HEK293 (cell line): ENCODE measurements at regions not wholly inside any gene's neighbourhood (a gene's known extent, or its start where the extent isn't known, plus 50 kb on each side); places are given as distances from the start of the nearest gene placed in this dataset.

Experiments
- CTCF ChIA-PET: fragments of 350-600 bp; formaldehyde crosslinking; extraction: SDS; loops from one replicate; lab custom pipeline; 2021; ENCODE audit warnings: antibody characterized with exemption; lab: Yijun Ruan, JAX
- POLR2A ChIA-PET: fragments of 300-600 bp; formaldehyde crosslinking; extraction: SDS; loops from one replicate; lab custom pipeline; 2020; ENCODE audit warnings: antibody characterized with exemption, inconsistent platforms; lab: Yijun Ruan, JAX
- H3K27ac ChIP-seq: fragments of 200-500 bp; sonication (Bioruptor generic); 2 replicates; pipeline ENCODE4 v1.5.1; 2014; ENCODE audit warnings: low read depth, low read length, control low read depth, inconsistent platforms; ENCODE audit errors: extremely low read depth
- H3K36me3 ChIP-seq, 2 experiments: fragments of 200-500 bp in 1 of 2; sonication (Bioruptor generic) in 1 of 2; 1 replicate in 1 of 2; 2 replicates in 1 of 2; pipeline ENCODE4 v1.5.1; 2014 to 2017; ENCODE audit warnings: inconsistent platforms in 2 of 2, low read length in 2 of 2; ENCODE audit not compliant: control insufficient read depth in 2 of 2, insufficient read depth in 1 of 2
- H3K4me1 ChIP-seq: fragments of 200-500 bp; sonication (Bioruptor generic); 2 replicates; pipeline ENCODE4 v1.5.1; 2014; ENCODE audit warnings: mild to moderate bottlenecking, low read length, inconsistent platforms; ENCODE audit not compliant: control insufficient read depth, insufficient read depth
- H3K4me3 ChIP-seq: 2 replicates; pipeline ENCODE4 v1.5.1; 2011; ENCODE audit warnings: low read depth, mild to moderate bottlenecking, control low read depth, low read length, moderate library complexity
- H3K9me3 ChIP-seq: fragments of 200-500 bp; sonication (Bioruptor generic); 2 replicates; pipeline ENCODE4 v1.5.1; 2014; ENCODE audit warnings: low read depth, low read length, inconsistent platforms; ENCODE audit not compliant: control insufficient read depth, insufficient read depth
- BCL11A ChIP-seq: fragments of 450-650 bp; formaldehyde crosslinking; IDR thresholded peaks from 2 replicates; pipeline ENCODE4 v1.5.1; 2016; ENCODE audit warnings: low read depth, missing biosample characterization, missing genetic modification characterization
- KLF1 ChIP-seq: fragments of 450-650 bp; formaldehyde crosslinking; IDR thresholded peaks from 2 replicates; pipeline ENCODE4 v1.5.1; 2016; ENCODE audit warnings: missing biosample characterization, missing genetic modification characterization
- KLF10 ChIP-seq: fragments of 450-650 bp; IDR thresholded peaks from 2 replicates; pipeline ENCODE4 v1.5.1; 2018; ENCODE audit warnings: missing biosample characterization, mild to moderate bottlenecking, missing genetic modification characterization
- SALL2 ChIP-seq: fragments of 450-650 bp; formaldehyde crosslinking; IDR thresholded peaks from 2 replicates; pipeline ENCODE4 v1.5.0; 2017; ENCODE audit warnings: missing biosample characterization, mild to moderate bottlenecking, missing genetic modification characterization, borderline replicate concordance
- SCRT1 ChIP-seq: fragments of 450-650 bp; formaldehyde crosslinking; IDR thresholded peaks from 2 replicates; pipeline ENCODE4 v1.5.1; 2016; ENCODE audit warnings: missing biosample characterization, missing genetic modification characterization, borderline replicate concordance
- YY1 ChIP-seq: fragments of 450-650 bp; formaldehyde crosslinking; IDR thresholded peaks from 2 replicates; pipeline ENCODE4 v1.5.1; 2018; ENCODE audit warnings: missing biosample characterization, missing genetic modification characterization
- ZNF169 ChIP-seq: fragments of 450-650 bp; formaldehyde crosslinking; IDR thresholded peaks from 2 replicates; pipeline ENCODE4 v1.5.1; 2016; ENCODE audit warnings: missing biosample characterization, missing genetic modification characterization
- ZNF423 ChIP-seq: fragments of 450-650 bp; formaldehyde crosslinking; IDR thresholded peaks from 2 replicates; pipeline ENCODE4 v1.5.1; 2016; ENCODE audit warnings: missing biosample characterization, missing genetic modification characterization
- ZNF473 ChIP-seq: fragments of 450-650 bp; formaldehyde crosslinking; IDR thresholded peaks from 2 replicates; pipeline ENCODE4 v1.5.1; 2017; ENCODE audit warnings: missing biosample characterization, missing genetic modification characterization
- ZNF521 ChIP-seq: fragments of 450-650 bp; formaldehyde crosslinking; IDR thresholded peaks from 2 replicates; pipeline ENCODE4 v1.5.1; 2017; ENCODE audit warnings: missing biosample characterization, mild to moderate bottlenecking, missing genetic modification characterization
- ZNF626 ChIP-seq: fragments of 450-650 bp; sonication (Bioruptor Pico); formaldehyde crosslinking; IDR thresholded peaks from 2 replicates; pipeline ENCODE4 v1.5.1; 2018; ENCODE audit warnings: missing biosample characterization, missing genetic modification characterization, inconsistent platforms
- ZNF707 ChIP-seq: fragments of 450-650 bp; formaldehyde crosslinking; IDR thresholded peaks from 2 replicates; pipeline ENCODE4 v1.5.1; 2016; ENCODE audit warnings: missing biosample characterization, missing genetic modification characterization
- ZNF747 ChIP-seq: fragments of 450-650 bp; formaldehyde crosslinking; IDR thresholded peaks from 2 replicates; pipeline ENCODE4 v1.5.1; 2016; ENCODE audit warnings: missing biosample characterization, missing genetic modification characterization
- ZXDB ChIP-seq: fragments of 450-650 bp; formaldehyde crosslinking; IDR thresholded peaks from 2 replicates; pipeline ENCODE4 v1.5.1; 2016; ENCODE audit warnings: missing biosample characterization, missing genetic modification characterization
- TF ChIP-seq, protein P1 (sequence below): fragments of 450-650 bp; formaldehyde crosslinking; IDR thresholded peaks from 2 replicates; pipeline ENCODE4 v1.5.1; 2016; ENCODE audit warnings: missing biosample characterization, missing genetic modification characterization
- TF ChIP-seq, protein P2 (sequence below): fragments of 450-650 bp; formaldehyde crosslinking; IDR thresholded peaks from 2 replicates; pipeline ENCODE4 v1.5.1; 2016; ENCODE audit warnings: missing biosample characterization, missing genetic modification characterization
- TF ChIP-seq, protein P3 (sequence below): fragments of 450-650 bp; formaldehyde crosslinking; IDR thresholded peaks from 2 replicates; pipeline ENCODE4; 2016; ENCODE audit warnings: missing biosample characterization, missing genetic modification characterization
- TF ChIP-seq, protein P4 (sequence below): fragments of 450-650 bp; formaldehyde crosslinking; IDR thresholded peaks from 2 replicates; pipeline ENCODE4 v1.5.1; 2016; ENCODE audit warnings: missing biosample characterization, missing genetic modification characterization

DNA sequence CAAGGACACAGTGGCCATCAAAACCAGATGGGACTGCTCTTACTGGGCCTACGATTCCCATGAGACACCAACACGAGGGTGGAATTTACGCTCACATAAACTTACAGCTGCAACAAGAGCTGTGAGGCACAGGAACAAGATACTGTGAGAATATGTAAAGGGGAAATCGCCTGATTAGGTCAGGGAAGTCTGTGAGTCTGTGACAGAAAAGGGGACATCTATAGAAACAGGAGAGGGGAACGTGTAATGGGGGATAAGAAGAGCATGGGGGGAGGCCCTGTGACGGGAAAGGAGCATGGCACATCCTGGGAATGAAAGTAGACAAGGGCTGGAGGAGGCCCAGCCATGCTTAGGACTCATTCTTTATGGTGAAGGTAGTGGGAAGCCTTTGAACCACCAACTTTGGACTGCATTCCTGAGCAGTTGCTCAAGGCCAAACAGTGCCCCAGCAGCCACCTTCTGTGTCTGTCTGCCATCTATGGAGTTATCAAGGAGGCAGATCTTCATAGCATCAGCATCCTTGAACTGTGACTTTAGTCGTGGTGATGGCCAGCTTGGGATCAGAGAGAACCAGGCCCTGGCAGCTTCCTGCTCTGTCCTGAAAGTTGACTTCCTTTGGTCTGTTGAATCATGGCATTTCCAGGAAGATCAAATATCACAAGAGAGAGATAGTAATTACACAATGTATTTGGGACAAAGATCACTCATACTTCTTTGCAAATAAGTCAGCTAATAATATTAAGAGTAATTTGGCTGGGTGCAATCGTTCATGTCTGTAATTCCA is 87.9 kb upstream of the FAM169A start:
- H3K36me3 ChIP-seq = no peaks in the 10 kb centered on the region
- no peaks in the 10 kb centered on the region for H3K9me3 ChIP-seq
- H3K4me1 ChIP-seq = no peaks in the 10 kb centered on the region
- no peak overlapping the region for H3K4me3 ChIP-seq
- ChIA-PET POLR2A (no interaction called here), CTCF (interaction anchor here (0.5 kb wide), 1 partner anchor 237 kb away, joined by 3 read pairs; no protein-coding TSS in a partner anchor)
- TF ChIP-seq ZNF169 (tag by site-specific recombination) = no peak
- no peak for TF ChIP-seq BCL11A (tag by site-specific recombination)
- no peak for TF ChIP-seq YY1 (tag by site-specific recombination)
- TF ChIP-seq ZXDB (tag by site-specific recombination) = no peak
- no peak for TF ChIP-seq ZNF747 (tag by site-specific recombination)
- TF ChIP-seq, all 188 proteins: peak for 0
- H3K27ac ChIP-seq = no peak overlapping the region

DNA sequence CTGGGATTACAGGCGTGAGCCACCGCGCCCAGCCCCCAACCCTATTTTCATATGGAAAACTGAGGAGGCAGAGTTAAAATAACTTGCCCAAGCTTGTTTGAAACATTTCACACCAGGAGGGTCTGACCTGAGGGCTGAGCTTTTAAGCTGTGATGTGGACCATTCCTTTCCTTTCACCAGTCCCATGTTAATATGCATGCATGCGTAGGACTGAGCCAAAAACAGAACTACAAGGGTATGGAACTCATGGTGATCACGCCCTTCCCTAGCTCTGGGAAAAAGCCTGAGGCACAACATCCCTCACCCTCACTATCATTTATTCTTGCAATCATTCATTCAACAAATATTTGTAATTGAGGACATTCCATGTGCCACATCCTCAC is 87.4 kb upstream of the FAM169A start:
- Histone ChIP-seq H3K4me1 (no peaks in the 10 kb centered on the region), H3K36me3 (no peaks in the 10 kb centered on the region), H3K27ac (no peak overlapping the region), H3K9me3 (no peaks in the 10 kb centered on the region), H3K4me3 (no peak overlapping the region)
- POLR2A ChIA-PET = no interaction called here
- TF ChIP-seq ZNF473 = no peak
- TF ChIP-seq, protein P1, sequence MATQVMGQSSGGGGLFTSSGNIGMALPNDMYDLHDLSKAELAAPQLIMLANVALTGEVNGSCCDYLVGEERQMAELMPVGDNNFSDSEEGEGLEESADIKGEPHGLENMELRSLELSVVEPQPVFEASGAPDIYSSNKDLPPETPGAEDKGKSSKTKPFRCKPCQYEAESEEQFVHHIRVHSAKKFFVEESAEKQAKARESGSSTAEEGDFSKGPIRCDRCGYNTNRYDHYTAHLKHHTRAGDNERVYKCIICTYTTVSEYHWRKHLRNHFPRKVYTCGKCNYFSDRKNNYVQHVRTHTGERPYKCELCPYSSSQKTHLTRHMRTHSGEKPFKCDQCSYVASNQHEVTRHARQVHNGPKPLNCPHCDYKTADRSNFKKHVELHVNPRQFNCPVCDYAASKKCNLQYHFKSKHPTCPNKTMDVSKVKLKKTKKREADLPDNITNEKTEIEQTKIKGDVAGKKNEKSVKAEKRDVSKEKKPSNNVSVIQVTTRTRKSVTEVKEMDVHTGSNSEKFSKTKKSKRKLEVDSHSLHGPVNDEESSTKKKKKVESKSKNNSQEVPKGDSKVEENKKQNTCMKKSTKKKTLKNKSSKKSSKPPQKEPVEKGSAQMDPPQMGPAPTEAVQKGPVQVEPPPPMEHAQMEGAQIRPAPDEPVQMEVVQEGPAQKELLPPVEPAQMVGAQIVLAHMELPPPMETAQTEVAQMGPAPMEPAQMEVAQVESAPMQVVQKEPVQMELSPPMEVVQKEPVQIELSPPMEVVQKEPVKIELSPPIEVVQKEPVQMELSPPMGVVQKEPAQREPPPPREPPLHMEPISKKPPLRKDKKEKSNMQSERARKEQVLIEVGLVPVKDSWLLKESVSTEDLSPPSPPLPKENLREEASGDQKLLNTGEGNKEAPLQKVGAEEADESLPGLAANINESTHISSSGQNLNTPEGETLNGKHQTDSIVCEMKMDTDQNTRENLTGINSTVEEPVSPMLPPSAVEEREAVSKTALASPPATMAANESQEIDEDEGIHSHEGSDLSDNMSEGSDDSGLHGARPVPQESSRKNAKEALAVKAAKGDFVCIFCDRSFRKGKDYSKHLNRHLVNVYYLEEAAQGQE (tag by site-specific recombination) = no peak
- no peak for TF ChIP-seq SALL2 (tag by site-specific recombination)
- no peak for TF ChIP-seq ZNF707 (tag by site-specific recombination)
- TF ChIP-seq ZNF169 (tag by site-specific recombination) = no peak
- no peak for TF ChIP-seq KLF10 (tag by site-specific recombination)
- TF ChIP-seq ZNF423 (tag by site-specific recombination) = no peak
- TF ChIP-seq SCRT1 (tag by site-specific recombination) = no peak
- CTCF ChIA-PET = interaction anchor here (0.6 kb wide), 1 partner anchor 522 kb away, joined by 3 read pairs; no protein-coding TSS in a partner anchor

DNA sequence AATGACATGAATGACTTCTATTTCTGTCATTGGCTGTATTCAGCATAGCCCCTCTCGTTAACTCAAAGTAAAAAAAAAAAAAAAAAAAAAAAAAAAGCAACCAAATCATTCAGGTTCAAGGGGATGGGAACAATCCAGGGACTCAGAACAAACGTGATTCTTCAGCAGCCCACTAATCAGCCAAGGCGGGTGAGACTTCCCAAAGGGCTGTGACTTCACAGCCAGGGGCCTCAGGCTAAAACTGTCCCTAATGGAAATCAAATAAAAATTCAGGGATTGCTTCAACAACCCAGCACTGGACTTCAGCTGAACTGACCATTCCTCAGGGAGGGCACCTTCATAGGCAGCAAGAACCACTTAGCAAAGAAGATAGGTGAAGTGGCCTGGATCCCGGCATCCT is 86.2 kb upstream of the FAM169A start:
- Histone ChIP-seq H3K4me3 (no peak overlapping the region), H3K9me3 (no peaks in the 10 kb centered on the region), H3K27ac (no peak overlapping the region), H3K36me3 (no peaks in the 10 kb centered on the region), H3K4me1 (no peaks in the 10 kb centered on the region)
- CTCF ChIA-PET = interaction anchor here (0.8 kb wide), 1 partner anchor 31 kb away, joined by 3 read pairs; no protein-coding TSS in a partner anchor
- POLR2A ChIA-PET = interaction anchor here (0.6 kb wide), 1 partner anchor 1408 kb away, joined by 3 read pairs; no protein-coding TSS in a partner anchor
- TF ChIP-seq ZNF626 (tag by site-specific recombination) (no peak), KLF1 (tag by site-specific recombination) (no peak), ZNF521 (tag by site-specific recombination) (no peak)
- TF ChIP-seq, protein P2, sequence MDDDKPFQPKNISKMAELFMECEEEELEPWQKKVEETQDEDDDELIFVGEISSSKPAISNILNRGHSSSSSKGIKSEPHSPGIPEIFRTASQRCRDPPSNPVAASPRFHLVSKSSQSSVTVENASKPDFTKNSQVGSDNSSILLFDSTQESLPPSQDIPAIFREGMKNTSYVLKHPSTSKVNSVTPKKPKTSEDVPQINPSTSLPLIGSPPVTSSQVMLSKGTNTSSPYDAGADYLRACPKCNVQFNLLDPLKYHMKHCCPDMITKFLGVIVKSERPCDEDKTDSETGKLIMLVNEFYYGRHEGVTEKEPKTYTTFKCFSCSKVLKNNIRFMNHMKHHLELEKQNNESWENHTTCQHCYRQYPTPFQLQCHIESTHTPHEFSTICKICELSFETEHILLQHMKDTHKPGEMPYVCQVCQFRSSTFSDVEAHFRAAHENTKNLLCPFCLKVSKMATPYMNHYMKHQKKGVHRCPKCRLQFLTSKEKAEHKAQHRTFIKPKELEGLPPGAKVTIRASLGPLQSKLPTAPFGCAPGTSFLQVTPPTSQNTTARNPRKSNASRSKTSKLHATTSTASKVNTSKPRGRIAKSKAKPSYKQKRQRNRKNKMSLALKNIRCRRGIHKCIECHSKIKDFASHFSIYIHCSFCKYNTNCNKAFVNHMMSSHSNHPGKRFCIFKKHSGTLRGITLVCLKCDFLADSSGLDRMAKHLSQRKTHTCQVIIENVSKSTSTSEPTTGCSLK (tag by site-specific recombination) = no peak
- TF ChIP-seq, protein P3, sequence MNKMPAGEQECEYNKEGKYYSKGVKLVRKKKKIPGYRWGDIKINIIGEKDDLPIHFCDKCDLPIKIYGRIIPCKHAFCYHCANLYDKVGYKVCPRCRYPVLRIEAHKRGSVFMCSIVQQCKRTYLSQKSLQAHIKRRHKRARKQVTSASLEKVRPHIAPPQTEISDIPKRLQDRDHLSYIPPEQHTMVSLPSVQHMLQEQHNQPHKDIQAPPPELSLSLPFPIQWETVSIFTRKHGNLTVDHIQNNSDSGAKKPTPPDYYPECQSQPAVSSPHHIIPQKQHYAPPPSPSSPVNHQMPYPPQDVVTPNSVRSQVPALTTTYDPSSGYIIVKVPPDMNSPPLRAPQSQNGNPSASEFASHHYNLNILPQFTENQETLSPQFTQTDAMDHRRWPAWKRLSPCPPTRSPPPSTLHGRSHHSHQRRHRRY (tag by site-specific recombination) = no peak
- TF ChIP-seq, protein P4, sequence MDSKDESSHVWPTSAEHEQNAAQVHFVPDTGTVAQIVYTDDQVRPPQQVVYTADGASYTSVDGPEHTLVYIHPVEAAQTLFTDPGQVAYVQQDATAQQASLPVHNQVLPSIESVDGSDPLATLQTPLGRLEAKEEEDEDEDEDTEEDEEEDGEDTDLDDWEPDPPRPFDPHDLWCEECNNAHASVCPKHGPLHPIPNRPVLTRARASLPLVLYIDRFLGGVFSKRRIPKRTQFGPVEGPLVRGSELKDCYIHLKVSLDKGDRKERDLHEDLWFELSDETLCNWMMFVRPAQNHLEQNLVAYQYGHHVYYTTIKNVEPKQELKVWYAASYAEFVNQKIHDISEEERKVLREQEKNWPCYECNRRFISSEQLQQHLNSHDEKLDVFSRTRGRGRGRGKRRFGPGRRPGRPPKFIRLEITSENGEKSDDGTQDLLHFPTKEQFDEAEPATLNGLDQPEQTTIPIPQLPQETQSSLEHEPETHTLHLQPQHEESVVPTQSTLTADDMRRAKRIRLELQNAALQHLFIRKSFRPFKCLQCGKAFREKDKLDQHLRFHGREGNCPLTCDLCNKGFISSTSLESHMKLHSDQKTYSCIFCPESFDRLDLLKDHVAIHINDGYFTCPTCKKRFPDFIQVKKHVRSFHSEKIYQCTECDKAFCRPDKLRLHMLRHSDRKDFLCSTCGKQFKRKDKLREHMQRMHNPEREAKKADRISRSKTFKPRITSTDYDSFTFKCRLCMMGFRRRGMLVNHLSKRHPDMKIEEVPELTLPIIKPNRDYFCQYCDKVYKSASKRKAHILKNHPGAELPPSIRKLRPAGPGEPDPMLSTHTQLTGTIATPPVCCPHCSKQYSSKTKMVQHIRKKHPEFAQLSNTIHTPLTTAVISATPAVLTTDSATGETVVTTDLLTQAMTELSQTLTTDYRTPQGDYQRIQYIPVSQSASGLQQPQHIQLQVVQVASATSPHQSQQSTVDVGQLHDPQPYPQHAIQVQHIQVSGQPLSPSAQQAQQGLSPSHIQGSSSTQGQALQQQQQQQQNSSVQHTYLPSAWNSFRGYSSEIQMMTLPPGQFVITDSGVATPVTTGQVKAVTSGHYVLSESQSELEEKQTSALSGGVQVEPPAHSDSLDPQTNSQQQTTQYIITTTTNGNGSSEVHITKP (tag by site-specific recombination) = no peak
